DMS79 (cell line): ENCODE measurements at regions not wholly inside any gene's neighbourhood (a gene's known extent, or its start where the extent isn't known, plus 50 kb on each side); places are given as distances from the start of the nearest gene placed in this dataset.

Experiments used
- DNase-seq: peaks from one replicate; lab custom pipeline; 2025; lab: John Stamatoyannopoulos, UW

- DNase-seq = no peak
These were observed 137.0 kb upstream of the SOX9 start for GRCh38 chr17:71983828-71984227.

- no peak for DNase-seq
These were observed 135.4 kb upstream of the SOX9 start for GRCh38 chr17:71985111-71986039.

GRCh38 chr17:71986886-71987285 is 133.9 kb upstream of the SOX9 start:
- DNase-seq = no peak

GRCh38 chr17:71987634-71988033 is 133.2 kb upstream of the SOX9 start:
- no peak for DNase-seq

GRCh38 chr17:71989117-71989516 is 131.7 kb upstream of the SOX9 start:
- no peak for DNase-seq

- no peak for DNase-seq
These were observed 127.5 kb upstream of the SOX9 start for GRCh38 chr17:71993363-71993762.

GRCh38 chr17:71995590-71995989 is 125.2 kb upstream of the SOX9 start:
- DNase-seq = no peak

GRCh38 chr17:72004011-72004427 is 116.8 kb upstream of the SOX9 start:
- DNase-seq = no peak

GRCh38 chr17:72004611-72005331 is 116.0 kb upstream of the SOX9 start:
- DNase-seq = no peak

- no peak for DNase-seq
These were observed 115.3 kb upstream of the SOX9 start for GRCh38 chr17:72005332-72006163.

GRCh38 chr17:72008236-72008876 is 112.5 kb upstream of the SOX9 start:
- no peak for DNase-seq

GRCh38 chr17:72011561-72011960 is 109.3 kb upstream of the SOX9 start:
- DNase-seq = no peak

GRCh38 chr17:72021417-72022041 is 99.3 kb upstream of the SOX9 start:
- DNase-seq = no peak

- peak; percentile 3 for DNase-seq
These were observed 98.2 kb upstream of the SOX9 start for GRCh38 chr17:72022328-72023275.

- DNase-seq = no peak
These were observed 96.4 kb upstream of the SOX9 start for GRCh38 chr17:72024457-72024856.

- DNase-seq = no peak
These were observed 95.7 kb upstream of the SOX9 start for GRCh38 chr17:72025113-72025512.

- DNase-seq = no peak
These were observed 90.5 kb upstream of the SOX9 start for GRCh38 chr17:72030067-72030899.

GRCh38 chr17:72031219-72031884 is 89.5 kb upstream of the SOX9 start:
- no peak for DNase-seq

- DNase-seq = no peak
These were observed 87.5 kb upstream of the SOX9 start for GRCh38 chr17:72033334-72033733.
